HepG2 (cell line): ENCODE measurements at regions not wholly inside any gene's neighbourhood (a gene's known extent, or its start where the extent isn't known, plus 50 kb on each side); places are given as distances from the start of the nearest gene placed in this dataset.

ENCODE experiments used
- HOXA7 ChIP-seq: sonication (generic); formaldehyde crosslinking; IDR thresholded peaks from 2 replicates; pipeline ENCODE4 v1.8.1; 2022; ENCODE audit warnings: mild to moderate bottlenecking, missing genetic modification reagents, moderate library complexity
- SAFB2 ChIP-seq: sonication (generic); formaldehyde crosslinking; IDR thresholded peaks from 2 replicates; pipeline ENCODE4 v1.5.1; 2020; ENCODE audit warnings: missing genetic modification reagents, low read depth, mild to moderate bottlenecking, borderline replicate concordance
- ZFP1 ChIP-seq: IDR thresholded peaks from 2 replicates; pipeline ENCODE4 v1.6.1; 2016
- ZNF350 ChIP-seq: sonication (generic); formaldehyde crosslinking; IDR thresholded peaks from 2 replicates; pipeline ENCODE4 v1.4.0; 2020; ENCODE audit warnings: mild to moderate bottlenecking, low read depth, missing genetic modification reagents, borderline replicate concordance
- ZNF768 ChIP-seq: sonication (generic); formaldehyde crosslinking; IDR thresholded peaks from 2 replicates; pipeline ENCODE4 v1.4.0; 2020; ENCODE audit warnings: missing genetic modification reagents
- TF ChIP-seq, protein P1 (sequence below), 2 experiments: IDR thresholded peaks; 2 replicates each; pipeline ENCODE4 v1.6.1; 2011 to 2012; ENCODE audit warnings: low read length in 2 of 2, borderline replicate concordance in 1 of 2, low read depth in 1 of 2, mild to moderate bottlenecking in 1 of 2, moderate library complexity in 1 of 2
- TF ChIP-seq, protein P2 (sequence below): sonication (generic); formaldehyde crosslinking; IDR thresholded peaks from 2 replicates; pipeline ENCODE4 v1.5.0; 2020; ENCODE audit warnings: mild to moderate bottlenecking, missing genetic modification reagents, moderate library complexity
- TF ChIP-seq, protein P3 (sequence below), 2 experiments: fragments of 450-650 bp in 1 of 2; sonication (generic) in 1 of 2; formaldehyde crosslinking; IDR thresholded peaks; 2 replicates each; pipeline versions ENCODE4 v1.5.0 to v1.8.0; 2020 to 2022; ENCODE audit warnings: mild to moderate bottlenecking in 1 of 2, missing genetic modification reagents in 1 of 2
- TF ChIP-seq, protein P4 (sequence below): sonication (generic); formaldehyde crosslinking; IDR thresholded peaks from 2 replicates; pipeline ENCODE4 v1.5.0; 2020; ENCODE audit warnings: missing genetic modification reagents, mild to moderate bottlenecking, borderline replicate concordance
- TF ChIP-seq, protein P5 (sequence below): sonication (generic); formaldehyde crosslinking; IDR thresholded peaks from 2 replicates; pipeline ENCODE4 v1.8.1; 2023; ENCODE audit warnings: missing genetic modification reagents, mild to moderate bottlenecking, borderline replicate concordance

DNA sequence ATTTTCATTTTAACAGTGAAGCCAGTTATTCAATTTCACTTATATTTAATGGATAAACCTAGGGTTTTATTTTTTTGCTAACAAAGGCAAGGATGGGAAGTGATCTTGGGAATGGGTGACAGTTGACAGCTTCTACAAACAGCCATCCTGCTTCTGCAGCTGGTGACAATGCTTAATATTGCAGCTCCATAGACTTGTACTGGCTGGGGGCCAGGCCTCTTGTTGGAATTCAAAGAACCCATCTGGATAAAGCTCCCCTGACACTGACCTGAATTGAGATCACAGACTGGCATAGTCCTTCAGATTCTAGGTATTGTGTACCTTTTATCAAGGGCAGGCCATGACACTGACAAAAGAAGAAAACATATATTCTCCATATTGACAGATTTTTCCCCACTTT, 664.6 kb upstream of the FOXG1 start:
- TF ChIP-seq, protein P1, sequence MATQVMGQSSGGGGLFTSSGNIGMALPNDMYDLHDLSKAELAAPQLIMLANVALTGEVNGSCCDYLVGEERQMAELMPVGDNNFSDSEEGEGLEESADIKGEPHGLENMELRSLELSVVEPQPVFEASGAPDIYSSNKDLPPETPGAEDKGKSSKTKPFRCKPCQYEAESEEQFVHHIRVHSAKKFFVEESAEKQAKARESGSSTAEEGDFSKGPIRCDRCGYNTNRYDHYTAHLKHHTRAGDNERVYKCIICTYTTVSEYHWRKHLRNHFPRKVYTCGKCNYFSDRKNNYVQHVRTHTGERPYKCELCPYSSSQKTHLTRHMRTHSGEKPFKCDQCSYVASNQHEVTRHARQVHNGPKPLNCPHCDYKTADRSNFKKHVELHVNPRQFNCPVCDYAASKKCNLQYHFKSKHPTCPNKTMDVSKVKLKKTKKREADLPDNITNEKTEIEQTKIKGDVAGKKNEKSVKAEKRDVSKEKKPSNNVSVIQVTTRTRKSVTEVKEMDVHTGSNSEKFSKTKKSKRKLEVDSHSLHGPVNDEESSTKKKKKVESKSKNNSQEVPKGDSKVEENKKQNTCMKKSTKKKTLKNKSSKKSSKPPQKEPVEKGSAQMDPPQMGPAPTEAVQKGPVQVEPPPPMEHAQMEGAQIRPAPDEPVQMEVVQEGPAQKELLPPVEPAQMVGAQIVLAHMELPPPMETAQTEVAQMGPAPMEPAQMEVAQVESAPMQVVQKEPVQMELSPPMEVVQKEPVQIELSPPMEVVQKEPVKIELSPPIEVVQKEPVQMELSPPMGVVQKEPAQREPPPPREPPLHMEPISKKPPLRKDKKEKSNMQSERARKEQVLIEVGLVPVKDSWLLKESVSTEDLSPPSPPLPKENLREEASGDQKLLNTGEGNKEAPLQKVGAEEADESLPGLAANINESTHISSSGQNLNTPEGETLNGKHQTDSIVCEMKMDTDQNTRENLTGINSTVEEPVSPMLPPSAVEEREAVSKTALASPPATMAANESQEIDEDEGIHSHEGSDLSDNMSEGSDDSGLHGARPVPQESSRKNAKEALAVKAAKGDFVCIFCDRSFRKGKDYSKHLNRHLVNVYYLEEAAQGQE (IDR thresholded peaks at IDR 0.05; ENCODE audit: borderline replicate concordance in 1 of 2, low read depth in 1 of 2, low read length in 2 of 2) = no peak
- TF ChIP-seq ZNF350 (no peak), ZNF768 (CRISPR knock-in tag) (no peak), ZFP1 (CRISPR knock-in tag) (no peak), SAFB2 (no peak), HOXA7 (CRISPR knock-in tag) (no peak)
- TF ChIP-seq, protein P2, sequence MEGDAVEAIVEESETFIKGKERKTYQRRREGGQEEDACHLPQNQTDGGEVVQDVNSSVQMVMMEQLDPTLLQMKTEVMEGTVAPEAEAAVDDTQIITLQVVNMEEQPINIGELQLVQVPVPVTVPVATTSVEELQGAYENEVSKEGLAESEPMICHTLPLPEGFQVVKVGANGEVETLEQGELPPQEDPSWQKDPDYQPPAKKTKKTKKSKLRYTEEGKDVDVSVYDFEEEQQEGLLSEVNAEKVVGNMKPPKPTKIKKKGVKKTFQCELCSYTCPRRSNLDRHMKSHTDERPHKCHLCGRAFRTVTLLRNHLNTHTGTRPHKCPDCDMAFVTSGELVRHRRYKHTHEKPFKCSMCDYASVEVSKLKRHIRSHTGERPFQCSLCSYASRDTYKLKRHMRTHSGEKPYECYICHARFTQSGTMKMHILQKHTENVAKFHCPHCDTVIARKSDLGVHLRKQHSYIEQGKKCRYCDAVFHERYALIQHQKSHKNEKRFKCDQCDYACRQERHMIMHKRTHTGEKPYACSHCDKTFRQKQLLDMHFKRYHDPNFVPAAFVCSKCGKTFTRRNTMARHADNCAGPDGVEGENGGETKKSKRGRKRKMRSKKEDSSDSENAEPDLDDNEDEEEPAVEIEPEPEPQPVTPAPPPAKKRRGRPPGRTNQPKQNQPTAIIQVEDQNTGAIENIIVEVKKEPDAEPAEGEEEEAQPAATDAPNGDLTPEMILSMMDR (CRISPR knock-in tag) = no peak
- TF ChIP-seq, protein P3, sequence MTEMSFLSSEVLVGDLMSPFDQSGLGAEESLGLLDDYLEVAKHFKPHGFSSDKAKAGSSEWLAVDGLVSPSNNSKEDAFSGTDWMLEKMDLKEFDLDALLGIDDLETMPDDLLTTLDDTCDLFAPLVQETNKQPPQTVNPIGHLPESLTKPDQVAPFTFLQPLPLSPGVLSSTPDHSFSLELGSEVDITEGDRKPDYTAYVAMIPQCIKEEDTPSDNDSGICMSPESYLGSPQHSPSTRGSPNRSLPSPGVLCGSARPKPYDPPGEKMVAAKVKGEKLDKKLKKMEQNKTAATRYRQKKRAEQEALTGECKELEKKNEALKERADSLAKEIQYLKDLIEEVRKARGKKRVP (CRISPR knock-in tag; IDR thresholded peaks at IDR 0.05) = no peak
- TF ChIP-seq, protein P4, sequence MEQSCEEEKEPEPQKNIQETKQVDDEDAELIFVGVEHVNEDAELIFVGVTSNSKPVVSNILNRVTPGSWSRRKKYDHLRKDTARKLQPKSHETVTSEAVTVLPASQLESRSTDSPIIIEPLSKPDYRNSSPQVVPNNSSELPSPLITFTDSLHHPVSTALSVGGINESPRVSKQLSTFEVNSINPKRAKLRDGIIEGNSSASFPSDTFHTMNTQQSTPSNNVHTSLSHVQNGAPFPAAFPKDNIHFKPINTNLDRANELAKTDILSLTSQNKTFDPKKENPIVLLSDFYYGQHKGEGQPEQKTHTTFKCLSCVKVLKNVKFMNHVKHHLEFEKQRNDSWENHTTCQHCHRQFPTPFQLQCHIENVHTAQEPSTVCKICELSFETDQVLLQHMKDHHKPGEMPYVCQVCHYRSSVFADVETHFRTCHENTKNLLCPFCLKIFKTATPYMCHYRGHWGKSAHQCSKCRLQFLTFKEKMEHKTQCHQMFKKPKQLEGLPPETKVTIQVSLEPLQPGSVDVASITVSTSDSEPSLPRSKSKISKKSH (CRISPR knock-in tag) = no peak
- TF ChIP-seq, protein P5, sequence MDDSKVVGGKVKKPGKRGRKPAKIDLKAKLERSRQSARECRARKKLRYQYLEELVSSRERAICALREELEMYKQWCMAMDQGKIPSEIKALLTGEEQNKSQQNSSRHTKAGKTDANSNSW (CRISPR knock-in tag) = no peak
